HG02840 (cell line): ENCODE measurements at regions not wholly inside any gene's neighbourhood (a gene's known extent, or its start where the extent isn't known, plus 50 kb on each side); places are given as distances from the start of the nearest gene placed in this dataset.
"Not testable (repeated sequence)": the region's sequence is repeated elsewhere in the genome, so short reads cannot be mapped to it uniquely, and the experiment has no call there.

Source experiments
- ATAC-seq: cut with Tn5 transposase; IDR thresholded peaks from one replicate; pipeline ENCODE4 v1.9.1; 2021; ENCODE audit warnings: mild to moderate bottlenecking, moderate library complexity, moderate number of reproducible peaks; ENCODE audit not compliant: unreplicated experiment, low FRiP score

GRCh38 chr4:19194672-19195071 is 1057.0 kb upstream of the SLIT2 start:
- ATAC-seq: no peak

GRCh38 chr4:19193274-19193981 is 1058.3 kb upstream of the SLIT2 start:
- ATAC-seq: no peak

GRCh38 chr4:19191979-19192650 is 1059.6 kb upstream of the SLIT2 start:
- ATAC-seq: no peak

DNA sequence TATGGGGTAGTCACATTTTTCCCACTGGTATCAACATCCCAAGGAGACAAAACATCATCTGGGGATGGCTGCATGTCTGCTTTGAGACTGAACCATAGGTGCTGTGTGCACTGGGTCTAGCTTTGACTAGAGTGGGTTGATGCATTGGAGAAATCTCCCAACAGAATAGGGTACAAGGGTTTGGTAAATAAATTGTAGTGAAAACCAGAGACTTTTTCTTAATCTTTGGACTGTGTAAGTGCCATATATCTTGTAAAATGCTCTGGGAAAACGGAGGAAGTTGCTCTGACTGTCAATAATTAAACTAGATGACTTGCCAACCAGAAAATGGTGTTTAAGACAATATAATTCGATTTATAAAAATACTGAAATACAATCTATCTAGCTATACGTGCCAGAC is 1064.0 kb upstream of the SLIT2 start:
- no peak for ATAC-seq

GRCh38 chr4:19187096-19187495 is 1064.6 kb upstream of the SLIT2 start:
- ATAC-seq: no peak

- not testable (repeated sequence) for ATAC-seq
Measured at GRCh38 chr4:19181631-19182030, 1070.1 kb upstream of the SLIT2 start.

DNA sequence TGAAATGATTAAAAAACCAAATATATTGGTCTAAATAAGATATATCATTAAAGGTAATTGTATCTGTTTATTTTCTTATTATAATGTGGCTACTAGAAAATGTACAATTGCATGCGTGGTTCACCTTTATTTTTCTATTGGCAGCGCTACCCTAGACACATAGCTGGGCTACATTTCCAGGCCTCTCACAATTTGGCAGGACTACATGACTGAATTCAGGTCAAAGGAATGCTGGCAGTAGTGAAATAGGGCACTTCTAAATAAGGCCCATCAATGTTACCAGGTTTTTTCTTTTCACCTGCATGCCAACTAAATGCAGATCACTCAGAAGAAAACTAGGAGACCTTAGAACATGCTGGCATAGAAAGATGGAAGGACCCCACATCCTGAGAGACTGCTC is 1072.9 kb upstream of the SLIT2 start:
- ATAC-seq: no peak

DNA sequence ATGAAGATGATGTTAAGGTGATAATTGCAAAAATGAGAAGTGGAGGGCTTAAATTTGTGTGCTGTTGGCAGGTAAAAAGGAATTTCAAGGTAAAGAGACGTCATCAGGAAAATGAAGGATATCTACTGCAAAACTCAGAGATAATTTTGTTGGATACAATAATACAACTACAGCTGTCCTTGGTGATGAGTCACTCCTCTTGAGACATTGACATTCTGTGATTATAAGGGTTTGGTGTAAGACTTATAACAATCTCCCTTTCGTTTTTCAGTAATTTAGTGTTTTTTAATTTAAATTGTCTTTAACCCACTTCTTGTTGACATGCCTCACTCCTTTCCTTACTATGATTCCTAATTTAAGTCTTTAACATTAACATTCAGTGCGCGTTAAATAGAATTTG is 1074.1 kb upstream of the SLIT2 start:
- no peak for ATAC-seq

- no peak for ATAC-seq
Measured at GRCh38 chr4:19171832-19172231, 1079.9 kb upstream of the SLIT2 start.

- ATAC-seq: no peak
Measured at GRCh38 chr4:19167311-19167710, 1084.4 kb upstream of the SLIT2 start.

DNA sequence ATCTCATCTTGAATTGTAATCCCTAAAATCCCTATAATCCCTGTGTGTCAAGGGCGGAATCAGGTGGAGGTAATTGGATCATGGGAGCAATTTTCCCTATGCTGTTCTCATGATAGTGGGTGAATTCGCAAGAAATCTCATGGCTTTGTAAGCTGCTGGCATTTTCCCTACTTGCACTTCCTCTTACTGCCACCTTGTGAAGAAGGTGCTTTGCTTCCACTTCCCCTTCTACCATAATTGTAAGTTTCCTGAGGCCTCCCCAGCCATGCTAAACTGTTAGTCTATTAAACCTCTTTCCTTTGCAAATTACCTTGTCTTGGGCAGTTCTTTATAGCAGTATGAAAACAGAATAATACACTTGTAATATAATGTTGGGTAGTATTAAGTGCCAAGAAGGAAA is 1087.4 kb upstream of the SLIT2 start:
- ATAC-seq: no peak

DNA sequence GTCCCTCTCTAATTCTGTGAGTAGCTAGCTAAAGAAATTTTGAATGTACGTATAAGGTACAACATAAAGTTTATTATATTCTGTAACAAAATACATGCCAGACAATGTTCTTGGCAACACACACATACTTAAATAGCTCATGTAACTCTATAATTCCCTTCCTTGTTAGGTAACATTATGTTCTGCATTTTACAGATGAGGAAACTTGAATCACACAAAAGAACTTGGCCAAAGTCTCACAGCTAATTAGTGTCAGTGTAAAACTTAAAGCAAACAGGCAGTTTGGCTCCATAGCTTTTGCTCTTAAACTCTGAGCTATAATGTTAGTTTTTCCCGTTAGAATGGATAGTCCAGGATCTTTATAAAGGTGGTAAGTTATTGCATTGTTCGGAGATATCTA is 1091.8 kb upstream of the SLIT2 start:
- no peak for ATAC-seq

DNA sequence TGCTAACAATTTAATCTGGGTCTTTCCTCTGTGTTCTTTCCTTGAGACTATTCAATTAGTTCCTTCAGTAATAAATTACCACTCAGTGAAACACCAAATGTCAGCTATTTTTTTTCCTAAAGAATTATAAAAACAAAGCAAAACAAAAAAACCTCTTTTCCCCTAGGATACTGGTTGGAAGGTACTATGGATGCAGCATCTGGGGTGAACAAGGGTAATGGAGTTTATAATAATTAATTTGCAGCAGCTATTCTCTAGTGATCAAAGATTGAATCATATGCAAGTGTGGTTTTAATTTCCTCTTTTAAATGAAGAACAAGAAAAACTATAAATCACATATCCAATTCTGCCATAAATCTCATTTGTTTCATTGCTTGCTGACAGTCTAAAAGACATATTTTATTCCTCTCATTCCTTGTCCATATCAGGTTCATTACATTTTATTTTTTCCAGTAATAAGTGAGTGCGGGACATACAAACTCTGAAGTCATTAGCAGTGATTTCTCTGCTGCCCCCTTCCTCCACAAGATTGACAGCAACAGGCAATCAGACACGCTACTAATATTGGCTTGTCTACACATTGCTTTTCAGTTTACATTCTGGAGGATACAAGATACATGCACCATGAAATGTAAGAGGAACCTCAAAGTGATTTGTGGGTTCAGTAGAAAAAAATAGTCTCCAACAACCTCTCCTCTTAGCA is 1093.4 kb upstream of the SLIT2 start:
- no peak for ATAC-seq

- no peak for ATAC-seq
Measured at GRCh38 chr4:19156786-19157185, 1094.9 kb upstream of the SLIT2 start.

DNA sequence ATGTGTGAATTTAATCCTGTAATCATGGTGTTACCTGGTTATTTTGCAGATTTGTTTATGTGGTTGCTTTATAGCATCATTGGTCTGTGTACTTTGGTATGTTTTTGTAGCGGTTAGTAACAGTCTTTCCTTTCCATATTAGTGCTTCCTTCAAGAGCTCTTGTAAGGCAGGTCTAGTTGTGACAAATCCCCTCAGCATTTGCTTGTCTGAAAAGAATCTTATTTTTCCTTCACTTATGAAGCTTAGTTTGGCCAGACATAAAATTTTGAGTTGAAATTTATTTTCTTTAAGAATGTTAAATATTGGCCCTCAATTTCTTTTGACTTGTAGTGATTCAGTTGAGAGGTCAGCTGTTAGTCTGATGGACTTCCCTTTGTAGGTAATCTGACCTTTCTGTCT is 1096.1 kb upstream of the SLIT2 start:
- no peak for ATAC-seq

DNA sequence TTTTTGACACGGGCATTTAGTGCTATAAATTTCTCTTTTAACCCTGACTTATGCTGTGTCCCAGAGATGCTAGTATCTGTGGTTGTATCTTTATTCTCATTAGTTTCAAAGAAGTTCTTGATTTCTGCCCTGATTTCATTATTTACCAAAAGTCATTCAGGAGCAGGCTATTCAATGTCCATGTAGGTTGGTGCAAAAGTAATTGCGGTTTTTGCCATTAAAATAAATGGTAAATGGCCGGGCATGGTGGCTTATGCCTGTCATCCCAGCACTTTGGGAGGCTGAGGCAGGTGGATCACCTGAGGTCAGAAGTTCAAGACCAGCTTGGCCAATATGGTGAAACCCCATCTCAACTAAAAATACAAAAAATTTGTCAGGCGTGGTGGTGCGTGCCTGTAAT is 1097.4 kb upstream of the SLIT2 start:
- ATAC-seq: not testable (repeated sequence)

GRCh38 chr4:19152264-19152663 is 1099.4 kb upstream of the SLIT2 start:
- no peak for ATAC-seq

DNA sequence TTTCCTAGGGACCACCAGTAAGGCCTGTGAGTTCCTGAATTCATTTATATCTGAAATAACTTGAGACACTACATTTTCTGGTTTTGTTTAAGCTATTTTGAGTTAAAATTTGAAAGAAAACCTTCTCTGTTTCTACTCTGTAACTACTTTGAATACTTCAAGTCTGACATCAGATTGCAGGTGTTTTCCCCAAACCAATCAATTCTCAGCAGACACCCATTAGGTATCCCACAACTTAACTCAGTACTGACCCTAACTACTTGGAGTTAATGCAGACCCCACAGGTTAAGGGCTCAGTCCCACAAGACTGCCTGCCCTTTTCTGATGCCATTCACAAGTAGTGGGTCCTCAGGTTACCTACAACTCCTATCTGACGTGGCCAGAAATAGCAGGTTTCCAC is 1100.0 kb upstream of the SLIT2 start:
- no peak for ATAC-seq

DNA sequence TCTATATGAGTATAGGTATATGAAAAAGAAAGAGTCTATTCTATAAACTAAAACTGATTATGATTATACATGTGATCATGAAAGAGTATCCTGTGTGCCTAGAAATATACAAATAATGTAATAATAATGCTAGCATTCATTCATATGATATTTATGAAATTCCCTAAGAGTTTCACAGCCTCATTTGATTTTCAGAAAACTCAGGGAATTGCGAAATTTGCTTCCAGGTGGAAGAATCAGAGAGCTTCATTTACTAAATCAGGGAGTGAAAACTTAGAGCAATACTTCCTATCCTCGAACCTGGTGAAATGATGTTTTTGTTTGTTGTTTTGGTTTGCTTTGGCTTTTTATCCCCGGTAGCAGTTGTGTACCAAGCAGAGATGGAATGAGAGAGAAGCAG is 1105.7 kb upstream of the SLIT2 start:
- no peak for ATAC-seq

DNA sequence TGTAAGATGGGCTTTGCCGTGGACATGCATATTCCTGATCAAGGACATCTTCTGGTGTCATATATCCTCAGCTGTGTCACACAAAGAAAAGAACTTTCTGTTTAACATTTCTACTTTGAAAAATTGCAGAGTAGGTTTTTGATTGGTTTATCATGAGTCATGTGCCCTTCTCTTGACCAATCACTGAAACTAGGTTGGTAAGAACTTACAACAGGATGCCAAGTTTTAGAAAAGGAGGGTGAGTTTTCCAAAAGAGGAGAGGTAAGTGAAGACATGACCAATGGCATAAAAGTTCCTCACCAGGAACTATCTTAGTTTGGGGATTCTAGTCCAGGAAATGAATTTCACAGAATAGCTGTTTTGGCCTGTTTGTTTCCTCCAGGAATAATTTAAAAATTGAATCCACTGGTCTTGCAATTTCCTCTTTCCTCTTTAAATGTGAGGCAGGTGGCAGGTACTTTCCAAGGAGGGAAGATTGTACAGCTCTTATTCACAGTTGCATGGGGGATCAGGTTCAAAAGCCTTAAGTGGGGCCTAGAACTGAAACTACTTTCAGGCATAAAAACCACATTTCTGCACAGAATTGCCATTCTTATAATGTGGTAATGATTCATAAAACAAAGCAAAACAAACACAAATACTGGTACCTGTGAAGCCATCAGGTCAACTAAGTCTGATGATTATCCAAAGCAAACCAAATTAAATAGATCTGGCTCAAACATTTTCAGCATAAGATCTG is 1114.5 kb upstream of the LCORL start:
- ATAC-seq: no peak

DNA sequence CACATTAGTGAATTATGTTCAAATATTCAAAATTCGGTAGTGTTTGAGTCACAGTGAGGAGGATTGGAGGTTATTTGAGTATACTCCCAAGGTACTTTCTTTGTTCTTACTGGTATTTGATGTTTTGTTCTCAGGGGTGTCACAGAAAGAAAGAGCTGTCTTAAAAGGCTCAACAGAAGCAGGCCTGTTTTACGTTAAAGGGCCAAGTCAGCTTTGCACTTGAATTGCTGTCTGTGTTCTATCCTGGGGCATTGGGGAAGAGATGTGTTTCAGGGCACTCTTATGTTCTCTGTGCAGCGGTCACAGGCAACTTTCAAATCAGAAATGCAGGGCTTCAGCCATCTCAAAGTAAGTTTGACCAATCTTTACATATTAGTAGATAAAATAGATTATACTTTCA is 1113.1 kb upstream of the LCORL start:
- ATAC-seq: no peak
